OCI-LY7 (cell line): ENCODE measurements at regions not wholly inside any gene's neighbourhood (a gene's known extent, or its start where the extent isn't known, plus 50 kb on each side); places are given as distances from the start of the nearest gene placed in this dataset.

Experiments used
- CTCF ChIP-seq: fragments of 200-600 bp; sonication (generic); conservative IDR thresholded peaks from 2 replicates; pipeline ENCODE4 v1.5.1; 2014; ENCODE audit warnings: mild to moderate bottlenecking, antibody characterized with exemption, low read length, moderate library complexity, mixed read lengths
- EZH2phosphoT487 ChIP-seq: fragments of 200-600 bp; sonication (generic); IDR thresholded peaks from 2 replicates; pipeline ENCODE4 v1.6.1; 2018; ENCODE audit warnings: low read depth, borderline replicate concordance, mild to moderate bottlenecking, mixed run types, antibody characterized with exemption, low read length, moderate library complexity, mixed read lengths

- TF ChIP-seq CTCF (no peak), EZH2phosphoT487 (no peak)
Measured at GRCh38 chr15:95512906-95513305, 817.6 kb upstream of the NR2F2 start.
